ENCODE measurements at regions not wholly inside any gene's neighbourhood (a gene's known extent, or its start where the extent isn't known, plus 50 kb on each side); places are given as distances from the start of the nearest gene placed in this dataset.

GRCh38 chr11:96595011-96595410 is 205.2 kb downstream of the JRKL start:
- Histone ChIP-seq H3K27me3 (replicated peaks) (no peaks in the 10 kb centered on the region), H3K36me3 (replicated peaks) (no peaks in the 10 kb centered on the region), H3K27ac (no peak overlapping the region), H3K4me3 (ENCODE audit: low read depth, low read length) (no peak overlapping the region)
- TF ChIP-seq CTCF (IDR thresholded peaks at IDR 0.05; ENCODE audit: low read depth, low read length, missing control alignments): no peak
- DNase-seq: no peak
- in situ Hi-C loops (cut with HindIII; ENCODE audit: low pct_ligation_motif_present, low sequenced_read_pairs): no loop called here

GRCh38 chr11:96607864-96608558 is 218.2 kb downstream of the JRKL start:
- H3K36me3 ChIP-seq (replicated peaks): no peaks in the 10 kb centered on the region
- in situ Hi-C loops (cut with HindIII; ENCODE audit: low pct_ligation_motif_present, low sequenced_read_pairs): no loop called here
- H3K27me3 ChIP-seq (replicated peaks): no peaks in the 10 kb centered on the region
- H3K4me3 ChIP-seq (ENCODE audit: low read depth, low read length): no peak overlapping the region
- no peak for DNase-seq
- no peak overlapping the region for H3K27ac ChIP-seq
- TF ChIP-seq CTCF (IDR thresholded peaks at IDR 0.05; ENCODE audit: low read depth, low read length, missing control alignments): no peak

- no peak for TF ChIP-seq CTCF (IDR thresholded peaks at IDR 0.05; ENCODE audit: low read depth, low read length, missing control alignments)
- in situ Hi-C loops (cut with HindIII; ENCODE audit: low pct_ligation_motif_present, low sequenced_read_pairs): no loop called here
- Histone ChIP-seq H3K27ac (no peak overlapping the region), H3K36me3 (replicated peaks) (no peaks in the 10 kb centered on the region), H3K27me3 (replicated peaks) (no peaks in the 10 kb centered on the region), H3K4me3 (ENCODE audit: low read depth, low read length) (no peak overlapping the region)
- no peak for DNase-seq
Measured at GRCh38 chr11:96614101-96614500, 224.3 kb downstream of the JRKL start.

GRCh38 chr11:96614846-96615245 is 225.0 kb downstream of the JRKL start:
- Histone ChIP-seq H3K4me3 (ENCODE audit: low read depth, low read length) (no peak overlapping the region), H3K27ac (no peak overlapping the region), H3K27me3 (replicated peaks) (no peaks in the 10 kb centered on the region), H3K36me3 (replicated peaks) (no peaks in the 10 kb centered on the region)
- no peak for TF ChIP-seq CTCF (IDR thresholded peaks at IDR 0.05; ENCODE audit: low read depth, low read length, missing control alignments)
- DNase-seq: no peak
- in situ Hi-C loops (cut with HindIII; ENCODE audit: low pct_ligation_motif_present, low sequenced_read_pairs): no loop called here

- no peak overlapping the region for H3K4me3 ChIP-seq (ENCODE audit: low read depth, low read length)
- no peak for TF ChIP-seq CTCF (IDR thresholded peaks at IDR 0.05; ENCODE audit: low read depth, low read length, missing control alignments)
- no peaks in the 10 kb centered on the region for H3K27me3 ChIP-seq (replicated peaks)
- no peak for DNase-seq
- H3K27ac ChIP-seq: no peak overlapping the region
- H3K36me3 ChIP-seq (replicated peaks): no peaks in the 10 kb centered on the region
- in situ Hi-C loops (cut with HindIII; ENCODE audit: low pct_ligation_motif_present, low sequenced_read_pairs): no loop called here
Measured at GRCh38 chr11:96620464-96621044, 230.7 kb downstream of the JRKL start.

- in situ Hi-C loops (cut with HindIII; ENCODE audit: low pct_ligation_motif_present, low sequenced_read_pairs): no loop called here
- Histone ChIP-seq H3K27ac (no peak overlapping the region), H3K27me3 (replicated peaks) (no peaks in the 10 kb centered on the region), H3K36me3 (replicated peaks) (no peaks in the 10 kb centered on the region), H3K4me3 (ENCODE audit: low read depth, low read length) (no peak overlapping the region)
- no peak for DNase-seq
- TF ChIP-seq CTCF (IDR thresholded peaks at IDR 0.05; ENCODE audit: low read depth, low read length, missing control alignments): no peak
Measured at GRCh38 chr11:96621161-96621560, 231.3 kb downstream of the JRKL start.

Data from brain microvascular endothelial cell (primary cell).